ENCODE measurements at regions not wholly inside any gene's neighbourhood (a gene's known extent, or its start where the extent isn't known, plus 50 kb on each side); places are given as distances from the start of the nearest gene placed in this dataset.

GRCh38 chr7:118657391-118658005 lies 433.0 kb downstream of the ANKRD7 start:
- H3K9ac ChIP-seq (ENCODE audit: low read depth in 1 of 2, low read length in 2 of 2): no peak overlapping the region
- no peak for DNase-seq (ENCODE audit: low spot score)
- no peaks in the 10 kb centered on the region for H3K4me1 ChIP-seq (ENCODE audit: control insufficient read depth in 4 of 4, insufficient read depth in 4 of 4, low read length in 3 of 4)
- no peak for TF ChIP-seq TAF1 (conservative IDR thresholded peaks at IDR 0.05)
- TF ChIP-seq RAD21 (IDR thresholded peaks at IDR 0.05): no peak
- no peak for TF ChIP-seq YY1 (IDR thresholded peaks at IDR 0.05)
- no peak for TF ChIP-seq JUND (IDR thresholded peaks at IDR 0.05)
- TF ChIP-seq, protein P1, sequence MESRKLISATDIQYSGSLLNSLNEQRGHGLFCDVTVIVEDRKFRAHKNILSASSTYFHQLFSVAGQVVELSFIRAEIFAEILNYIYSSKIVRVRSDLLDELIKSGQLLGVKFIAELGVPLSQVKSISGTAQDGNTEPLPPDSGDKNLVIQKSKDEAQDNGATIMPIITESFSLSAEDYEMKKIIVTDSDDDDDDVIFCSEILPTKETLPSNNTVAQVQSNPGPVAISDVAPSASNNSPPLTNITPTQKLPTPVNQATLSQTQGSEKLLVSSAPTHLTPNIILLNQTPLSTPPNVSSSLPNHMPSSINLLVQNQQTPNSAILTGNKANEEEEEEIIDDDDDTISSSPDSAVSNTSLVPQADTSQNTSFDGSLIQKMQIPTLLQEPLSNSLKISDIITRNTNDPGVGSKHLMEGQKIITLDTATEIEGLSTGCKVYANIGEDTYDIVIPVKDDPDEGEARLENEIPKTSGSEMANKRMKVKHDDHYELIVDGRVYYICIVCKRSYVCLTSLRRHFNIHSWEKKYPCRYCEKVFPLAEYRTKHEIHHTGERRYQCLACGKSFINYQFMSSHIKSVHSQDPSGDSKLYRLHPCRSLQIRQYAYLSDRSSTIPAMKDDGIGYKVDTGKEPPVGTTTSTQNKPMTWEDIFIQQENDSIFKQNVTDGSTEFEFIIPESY (IDR thresholded peaks at IDR 0.05): no peak
- TF ChIP-seq RXRA (IDR thresholded peaks at IDR 0.05): no peak
- no peak for TF ChIP-seq GABPA (IDR thresholded peaks at IDR 0.05 in 1 of 2, conservative IDR thresholded peaks at IDR 0.05 in 1 of 2)
- no peak for TF ChIP-seq FOXA1 (IDR thresholded peaks at IDR 0.05)
- TF ChIP-seq NR2F2 (IDR thresholded peaks at IDR 0.05): no peak
- no peak for TF ChIP-seq FOXA2 (IDR thresholded peaks at IDR 0.05)
- TF ChIP-seq HNF4A (conservative IDR thresholded peaks at IDR 0.05): no peak
- no peak for TF ChIP-seq HNF4G (IDR thresholded peaks at IDR 0.05)
- TF ChIP-seq, protein P2, sequence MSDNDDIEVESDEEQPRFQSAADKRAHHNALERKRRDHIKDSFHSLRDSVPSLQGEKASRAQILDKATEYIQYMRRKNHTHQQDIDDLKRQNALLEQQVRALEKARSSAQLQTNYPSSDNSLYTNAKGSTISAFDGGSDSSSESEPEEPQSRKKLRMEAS (IDR thresholded peaks at IDR 0.05): no peak
- no peak for TF ChIP-seq SP1 (IDR thresholded peaks at IDR 0.05)
- no peaks in the 10 kb centered on the region for H3K36me3 ChIP-seq (ENCODE audit: control insufficient read depth in 4 of 4, insufficient read depth in 3 of 4, low read depth in 1 of 4, low read length in 3 of 4)
- no peaks in the 10 kb centered on the region for H3K9me3 ChIP-seq (ENCODE audit: control insufficient read depth in 4 of 4, low read length in 3 of 4)
- WGBS: 66% methylated on average over 5 of the region's 5 CpGs
- H3K4me3 ChIP-seq (ENCODE audit: low read depth in 1 of 3, low read length in 3 of 3): no peak overlapping the region
- H3K27ac ChIP-seq (ENCODE audit: low read depth in 1 of 2, low read length in 2 of 2): no peak overlapping the region
- no peaks in the 10 kb centered on the region for H3K27me3 ChIP-seq (ENCODE audit: control insufficient read depth in 4 of 4, insufficient read depth in 4 of 4, low read length in 3 of 4)

DNA sequence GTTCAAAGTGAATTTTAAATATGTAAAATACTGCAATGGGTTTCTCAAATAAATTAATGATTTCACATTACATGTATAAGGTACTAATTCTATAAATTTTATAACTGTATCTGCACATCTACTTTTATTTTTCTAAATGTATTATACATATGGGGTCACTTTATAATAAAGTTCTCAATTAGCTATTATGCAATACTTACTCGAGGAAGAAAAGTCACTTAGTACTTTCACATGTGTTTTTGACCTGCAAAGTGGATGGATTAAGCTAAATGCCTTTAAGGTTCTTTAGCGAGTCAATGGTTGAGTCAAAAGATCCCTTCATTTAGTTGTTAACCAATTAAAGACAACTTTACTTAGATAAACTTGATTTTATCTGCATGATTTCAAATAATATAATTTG lies 437.8 kb downstream of the ANKRD7 start:
- Histone ChIP-seq H3K9me3 (ENCODE audit: control insufficient read depth in 4 of 4, low read length in 3 of 4) (no peaks in the 10 kb centered on the region), H3K36me3 (ENCODE audit: control insufficient read depth in 4 of 4, insufficient read depth in 3 of 4, low read depth in 1 of 4, low read length in 3 of 4) (no peaks in the 10 kb centered on the region), H3K9ac (ENCODE audit: low read depth in 1 of 2, low read length in 2 of 2) (no peak overlapping the region), H3K27me3 (ENCODE audit: control insufficient read depth in 4 of 4, insufficient read depth in 4 of 4, low read length in 3 of 4) (no peaks in the 10 kb centered on the region), H3K4me3 (ENCODE audit: low read depth in 1 of 3, low read length in 3 of 3) (no peak overlapping the region), H3K27ac (ENCODE audit: low read depth in 1 of 2, low read length in 2 of 2) (no peak overlapping the region), H3K4me1 (ENCODE audit: control insufficient read depth in 4 of 4, insufficient read depth in 4 of 4, low read length in 3 of 4) (no peaks in the 10 kb centered on the region)
- TF ChIP-seq EGR1 (IDR thresholded peaks at IDR 0.05; ENCODE audit: low read depth in 2 of 2) (no peak), NR2F2 (IDR thresholded peaks at IDR 0.05) (no peak), TAF1 (conservative IDR thresholded peaks at IDR 0.05) (no peak), REST (IDR thresholded peaks at IDR 0.05) (no peak), RXRA (IDR thresholded peaks at IDR 0.05) (no peak), HNF4A (conservative IDR thresholded peaks at IDR 0.05) (no peak), ATF3 (IDR thresholded peaks at IDR 0.05) (no peak), HNF4G (IDR thresholded peaks at IDR 0.05) (no peak), RAD21 (IDR thresholded peaks at IDR 0.05) (no peak), FOXA1 (IDR thresholded peaks at IDR 0.05) (no peak), CTCF (IDR thresholded peaks at IDR 0.05; ENCODE audit: low read depth, low read length, missing input control) (no peak), SP1 (IDR thresholded peaks at IDR 0.05) (no peak), GABPA (IDR thresholded peaks at IDR 0.05 in 1 of 2, conservative IDR thresholded peaks at IDR 0.05 in 1 of 2) (no peak), YY1 (IDR thresholded peaks at IDR 0.05) (no peak), JUND (IDR thresholded peaks at IDR 0.05) (no peak), FOXA2 (IDR thresholded peaks at IDR 0.05) (no peak)
- TF ChIP-seq, protein P2 (IDR thresholded peaks at IDR 0.05): no peak
- TF ChIP-seq, protein P1 (IDR thresholded peaks at IDR 0.05): no peak
- WGBS: 76% methylated on average over 2 of the region's 2 CpGs
- DNase-seq (ENCODE audit: low spot score): no peak

All from liver (tissue), 8 donors.